ENCODE measurements at regions not wholly inside any gene's neighbourhood (a gene's known extent, or its start where the extent isn't known, plus 50 kb on each side); places are given as distances from the start of the nearest gene placed in this dataset.

DNA sequence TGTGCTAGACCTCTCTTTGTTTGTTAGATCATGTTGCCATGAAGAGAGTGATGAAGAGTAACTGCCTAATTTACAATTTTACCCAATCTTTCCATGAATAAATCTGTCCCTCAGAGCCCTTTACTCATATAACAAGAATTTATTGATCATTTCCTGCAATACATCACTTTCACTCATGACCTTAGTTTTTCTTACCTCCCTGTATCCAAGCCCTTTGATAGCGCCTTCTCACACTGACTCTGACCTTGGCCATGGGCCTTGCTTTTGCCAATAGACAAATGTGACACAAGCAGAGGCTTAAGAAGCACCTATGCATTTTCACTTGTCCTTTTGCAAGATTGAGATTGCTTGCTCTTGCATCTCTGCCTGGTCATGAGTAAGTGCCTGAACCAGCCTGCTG is 288.1 kb downstream of the NNT start:
- H3K36me3 ChIP-seq (ENCODE audit: control insufficient read depth, insufficient read depth, low read length) = no peaks in the 10 kb centered on the region
- no peaks in the 10 kb centered on the region for H4K20me1 ChIP-seq (replicated peaks; ENCODE audit: control insufficient read depth, insufficient read depth, low read length)
- no peak overlapping the region for H3K4me3 ChIP-seq
- no peak overlapping the region for H3K9ac ChIP-seq (ENCODE audit: insufficient read depth in 1 of 2, low read depth in 2 of 2, low read length in 2 of 2)
- intact Hi-C loops (cut with micrococcal nuclease) = no loop called here
- DNase-seq (ENCODE audit: extremely low read depth in 1 of 4, low spot score in 3 of 4) = no peak
- H3K79me2 ChIP-seq (ENCODE audit: control insufficient read depth, insufficient read depth, low read length) = no peaks in the 10 kb centered on the region
- H3K4me2 ChIP-seq (ENCODE audit: insufficient read depth, low read length) = no peak overlapping the region
- no peak for FAIRE-seq
- H3K27me3 ChIP-seq (ENCODE audit: control insufficient read depth in 2 of 2, insufficient read depth in 2 of 2, low read length in 2 of 2) = no peaks in the 10 kb centered on the region
- WGBS (ENCODE audit: insufficient coverage, low coverage, missing lambda C conversion rate) = 0% methylated on average over 1 of the region's 1 CpG
- ChIA-PET POLR2A (no interaction called here), CTCF (ENCODE audit: low intra/inter-chr PET ratio) (no interaction called here)
- no peaks in the 10 kb centered on the region for H3K9me1 ChIP-seq (ENCODE audit: control insufficient read depth, insufficient read depth, low read length)
- in situ Hi-C loops (cut with MboI) = no loop called here
- BruUV-seq (replicated peaks) = no TSS peak
- no peak overlapping the region for H3K27ac ChIP-seq (ENCODE audit: extremely low read depth, low read depth, low read length)
- H3K4me1 ChIP-seq (replicated peaks in 1 of 2; ENCODE audit: control insufficient read depth in 2 of 2, insufficient read depth in 2 of 2, low read length in 2 of 2) = no peaks in the 10 kb centered on the region
- TF ChIP-seq PTTG1 (tag; IDR thresholded peaks at IDR 0.05; ENCODE audit: low read depth) (no peak), ETS2 (tag; IDR thresholded peaks at IDR 0.05; ENCODE audit: borderline replicate concordance, poor library complexity, severe bottlenecking) (no peak), CCNT2 (IDR thresholded peaks at IDR 0.05; ENCODE audit: borderline replicate concordance, extremely low read depth, insufficient read length, low read depth, low read length) (no peak), MED1 (CRISPR knock-in tag; IDR thresholded peaks at IDR 0.05; ENCODE audit: borderline replicate concordance) (no peak), TCF7L2 (IDR thresholded peaks at IDR 0.05; ENCODE audit: low read depth, low read length) (no peak), HMG20A (CRISPR knock-in tag; conservative IDR thresholded peaks at IDR 0.05) (no peak), NCOA6 (IDR thresholded peaks at IDR 0.05) (no peak), TAL1 (IDR thresholded peaks at IDR 0.05) (no peak)
- TF ChIP-seq, protein P1, sequence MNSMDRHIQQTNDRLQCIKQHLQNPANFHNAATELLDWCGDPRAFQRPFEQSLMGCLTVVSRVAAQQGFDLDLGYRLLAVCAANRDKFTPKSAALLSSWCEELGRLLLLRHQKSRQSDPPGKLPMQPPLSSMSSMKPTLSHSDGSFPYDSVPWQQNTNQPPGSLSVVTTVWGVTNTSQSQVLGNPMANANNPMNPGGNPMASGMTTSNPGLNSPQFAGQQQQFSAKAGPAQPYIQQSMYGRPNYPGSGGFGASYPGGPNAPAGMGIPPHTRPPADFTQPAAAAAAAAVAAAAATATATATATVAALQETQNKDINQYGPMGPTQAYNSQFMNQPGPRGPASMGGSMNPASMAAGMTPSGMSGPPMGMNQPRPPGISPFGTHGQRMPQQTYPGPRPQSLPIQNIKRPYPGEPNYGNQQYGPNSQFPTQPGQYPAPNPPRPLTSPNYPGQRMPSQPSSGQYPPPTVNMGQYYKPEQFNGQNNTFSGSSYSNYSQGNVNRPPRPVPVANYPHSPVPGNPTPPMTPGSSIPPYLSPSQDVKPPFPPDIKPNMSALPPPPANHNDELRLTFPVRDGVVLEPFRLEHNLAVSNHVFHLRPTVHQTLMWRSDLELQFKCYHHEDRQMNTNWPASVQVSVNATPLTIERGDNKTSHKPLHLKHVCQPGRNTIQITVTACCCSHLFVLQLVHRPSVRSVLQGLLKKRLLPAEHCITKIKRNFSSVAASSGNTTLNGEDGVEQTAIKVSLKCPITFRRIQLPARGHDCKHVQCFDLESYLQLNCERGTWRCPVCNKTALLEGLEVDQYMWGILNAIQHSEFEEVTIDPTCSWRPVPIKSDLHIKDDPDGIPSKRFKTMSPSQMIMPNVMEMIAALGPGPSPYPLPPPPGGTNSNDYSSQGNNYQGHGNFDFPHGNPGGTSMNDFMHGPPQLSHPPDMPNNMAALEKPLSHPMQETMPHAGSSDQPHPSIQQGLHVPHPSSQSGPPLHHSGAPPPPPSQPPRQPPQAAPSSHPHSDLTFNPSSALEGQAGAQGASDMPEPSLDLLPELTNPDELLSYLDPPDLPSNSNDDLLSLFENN (IDR thresholded peaks at IDR 0.05; ENCODE audit: low read depth in 2 of 2, low read length in 2 of 2) = no peak
- no peak for ATAC-seq
- H3K9me3 ChIP-seq (replicated peaks; ENCODE audit: control insufficient read depth, insufficient read depth, low read depth, low read length) = 0 out of 2 replicates have a peak, but pooled peaks cover 1% of the 10 kb centered on the region
- H2AFZ ChIP-seq (ENCODE audit: low read depth, low read length) = no peak overlapping the region
